ENCODE measurements at regions not wholly inside any gene's neighbourhood (a gene's known extent, or its start where the extent isn't known, plus 50 kb on each side); places are given as distances from the start of the nearest gene placed in this dataset.
"Not testable (repeated sequence)": the region's sequence is repeated elsewhere in the genome, so short reads cannot be mapped to it uniquely, and the experiment has no call there.

DNA sequence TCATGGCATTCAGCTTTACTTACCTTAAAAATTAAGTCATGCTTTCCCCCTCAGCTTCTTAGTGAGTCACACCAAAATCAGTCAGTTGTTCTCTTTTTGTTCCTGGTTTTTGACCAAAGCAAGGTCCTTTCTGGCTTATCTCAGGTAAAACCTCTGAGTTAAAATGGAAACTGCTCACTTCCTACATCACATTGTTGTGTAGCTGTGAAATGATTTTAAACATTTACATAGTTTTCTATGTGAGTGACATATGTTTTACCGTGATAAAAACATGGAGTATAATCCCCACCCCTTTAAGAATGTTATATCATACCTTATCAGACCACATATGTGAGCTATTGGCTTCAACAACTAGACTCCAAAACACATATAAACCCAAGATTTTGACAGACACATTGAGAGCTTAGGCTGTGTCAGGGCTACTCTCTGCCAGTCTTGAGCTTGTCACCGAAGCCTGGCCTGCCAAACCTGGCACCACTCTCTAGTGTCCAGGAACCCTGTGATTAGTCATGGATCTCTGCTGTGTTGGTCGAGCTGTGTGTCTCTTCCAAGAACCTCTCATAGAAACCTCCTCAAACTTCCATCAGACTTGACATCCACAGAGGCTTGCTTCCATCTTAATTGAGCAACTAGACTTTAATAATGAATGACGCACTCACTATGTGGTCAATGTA lies 113.7 kb upstream of the FOXN2 start:
- no peaks in the 10 kb centered on the region for H3K27me3 ChIP-seq (ENCODE audit: control insufficient read depth, insufficient read depth, low read length)
- peaks cover 8% of the 10 kb centered on the region for H3K4me1 ChIP-seq (ENCODE audit: control insufficient read depth, insufficient read depth, low read length)
- no peak for DNase-seq (ENCODE audit: low read depth, low spot score)
- WGBS (ENCODE audit: insufficient coverage, insufficient read length), result no CpG with 5 or more reads among the region's 4 CpGs
- no peaks in the 10 kb centered on the region for H3K9me3 ChIP-seq (ENCODE audit: control insufficient read depth, insufficient read depth, low read length)
- H3K27ac ChIP-seq (ENCODE audit: low read length), result no peak overlapping the region
- H3K36me3 ChIP-seq (ENCODE audit: control insufficient read depth, insufficient read depth, low read length), result no peaks in the 10 kb centered on the region
- H3K4me3 ChIP-seq (ENCODE audit: low read length), result no peak overlapping the region

DNA sequence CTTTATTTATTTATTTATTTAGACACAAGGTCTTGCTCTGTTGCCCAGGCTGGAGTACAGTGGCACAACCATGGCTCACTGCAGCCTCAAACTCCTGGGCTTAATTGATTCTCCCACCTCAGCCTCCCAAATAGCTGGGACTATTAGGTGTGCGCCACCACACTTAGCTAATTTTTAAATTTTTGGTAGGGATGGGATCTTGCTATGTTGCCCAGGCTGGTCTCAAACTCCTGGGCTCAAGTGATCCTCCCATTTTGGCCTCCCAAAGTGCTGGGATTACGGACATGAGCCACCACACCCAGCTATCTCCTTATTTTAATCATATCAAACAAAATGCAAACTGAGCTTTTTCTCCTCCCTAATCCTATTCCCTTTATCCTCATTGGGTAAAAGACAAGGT lies 113.0 kb upstream of the FOXN2 start:
- not testable (repeated sequence) for DNase-seq (ENCODE audit: low read depth, low spot score); H3K9me3 ChIP-seq (ENCODE audit: control insufficient read depth, insufficient read depth, low read length); H3K4me3 ChIP-seq (ENCODE audit: low read length); H3K4me1 ChIP-seq (ENCODE audit: control insufficient read depth, insufficient read depth, low read length); H3K27me3 ChIP-seq (ENCODE audit: control insufficient read depth, insufficient read depth, low read length); H3K36me3 ChIP-seq (ENCODE audit: control insufficient read depth, insufficient read depth, low read length); H3K27ac ChIP-seq (ENCODE audit: low read length)
- WGBS (ENCODE audit: insufficient coverage, insufficient read length), result no CpG with 5 or more reads among the region's 2 CpGs

- H3K27me3 ChIP-seq (ENCODE audit: control insufficient read depth, insufficient read depth, low read length), result no peaks in the 10 kb centered on the region
- no peaks in the 10 kb centered on the region for H3K9me3 ChIP-seq (ENCODE audit: control insufficient read depth, insufficient read depth, low read length)
- no CpG with 5 or more reads among the region's 5 CpGs for WGBS (ENCODE audit: insufficient coverage, insufficient read length)
- no peak overlapping the region for H3K4me3 ChIP-seq (ENCODE audit: low read length)
- peaks cover 7% of the 10 kb centered on the region for H3K4me1 ChIP-seq (ENCODE audit: control insufficient read depth, insufficient read depth, low read length)
- no peak overlapping the region for H3K27ac ChIP-seq (ENCODE audit: low read length)
- no peak for DNase-seq (ENCODE audit: low read depth, low spot score)
- no peaks in the 10 kb centered on the region for H3K36me3 ChIP-seq (ENCODE audit: control insufficient read depth, insufficient read depth, low read length)
These were observed 111.4 kb upstream of the FOXN2 start for GRCh38 chr2:48202863-48203642.

DNA sequence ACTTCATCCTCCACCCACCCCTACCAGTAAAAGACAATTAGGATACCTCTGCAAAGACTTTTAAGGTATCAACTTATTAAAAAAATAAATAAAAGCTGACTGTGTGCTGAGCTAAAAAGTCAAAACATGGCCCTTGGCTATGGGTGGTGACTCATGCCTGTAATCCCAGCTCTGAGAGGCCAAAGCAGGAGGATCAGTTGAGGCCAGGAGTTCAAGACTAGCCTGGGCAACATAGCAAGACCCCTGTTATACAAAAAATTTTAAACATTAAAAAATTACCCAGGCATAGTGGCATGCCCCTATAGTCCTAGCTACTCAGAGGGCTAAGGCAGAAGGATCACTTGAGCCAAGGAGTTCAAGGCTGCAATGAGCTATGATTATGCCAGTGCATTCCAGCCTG lies 110.8 kb upstream of the FOXN2 start:
- H3K27me3 ChIP-seq (ENCODE audit: control insufficient read depth, insufficient read depth, low read length), result no peaks in the 10 kb centered on the region
- H3K4me3 ChIP-seq (ENCODE audit: low read length), result no peak overlapping the region
- H3K27ac ChIP-seq (ENCODE audit: low read length), result no peak overlapping the region
- H3K9me3 ChIP-seq (ENCODE audit: control insufficient read depth, insufficient read depth, low read length), result no peaks in the 10 kb centered on the region
- peaks cover 8% of the 10 kb centered on the region for H3K4me1 ChIP-seq (ENCODE audit: control insufficient read depth, insufficient read depth, low read length)
- no peaks in the 10 kb centered on the region for H3K36me3 ChIP-seq (ENCODE audit: control insufficient read depth, insufficient read depth, low read length)
- DNase-seq (ENCODE audit: low read depth, low spot score), result no peak

GRCh38 chr2:48204750-48205136 lies 109.7 kb upstream of the FOXN2 start:
- Histone ChIP-seq H3K27ac (ENCODE audit: low read length) (no peak overlapping the region), H3K4me1 (ENCODE audit: control insufficient read depth, insufficient read depth, low read length) (peaks cover 7% of the 10 kb centered on the region), H3K9me3 (ENCODE audit: control insufficient read depth, insufficient read depth, low read length) (no peaks in the 10 kb centered on the region), H3K27me3 (ENCODE audit: control insufficient read depth, insufficient read depth, low read length) (no peaks in the 10 kb centered on the region), H3K4me3 (ENCODE audit: low read length) (no peak overlapping the region), H3K36me3 (ENCODE audit: control insufficient read depth, insufficient read depth, low read length) (no peaks in the 10 kb centered on the region)
- no peak for DNase-seq (ENCODE audit: low read depth, low spot score)
- no CpG with 5 or more reads among the region's 2 CpGs for WGBS (ENCODE audit: insufficient coverage, insufficient read length)

DNA sequence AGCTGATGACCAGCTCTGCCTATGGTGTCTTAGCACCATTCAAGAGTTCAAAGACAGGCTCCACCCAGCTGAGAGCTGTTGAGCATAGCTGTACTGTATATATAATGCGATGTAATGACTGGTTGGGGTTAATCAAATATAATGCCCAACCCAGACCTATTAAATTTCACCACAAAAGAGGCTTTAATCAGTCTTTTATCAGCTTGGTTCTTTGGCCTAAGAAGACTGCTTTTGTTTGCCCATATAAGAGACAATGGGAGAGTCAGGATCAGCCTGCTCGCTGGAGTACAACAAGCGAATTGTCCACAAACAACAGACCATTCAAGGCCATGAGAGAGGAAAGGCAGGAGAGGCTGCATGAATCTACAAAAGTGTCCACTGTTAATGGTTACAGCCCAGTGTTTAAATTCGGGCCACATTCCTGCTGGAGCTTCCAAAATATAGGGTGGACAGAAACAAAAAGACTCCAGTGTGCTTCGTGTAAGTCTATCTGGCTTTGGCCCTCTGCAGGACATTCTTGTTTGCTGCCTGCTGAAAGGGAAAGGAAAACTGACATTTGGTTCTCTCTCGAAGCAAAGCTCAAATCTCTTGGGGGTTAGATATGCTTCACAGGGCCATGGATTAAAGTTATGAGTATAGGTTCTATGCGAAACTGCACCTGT lies 109.2 kb upstream of the FOXN2 start:
- no peak overlapping the region for H3K4me3 ChIP-seq (ENCODE audit: low read length)
- DNase-seq (ENCODE audit: low read depth, low spot score), result no peak
- no peaks in the 10 kb centered on the region for H3K9me3 ChIP-seq (ENCODE audit: control insufficient read depth, insufficient read depth, low read length)
- no peaks in the 10 kb centered on the region for H3K27me3 ChIP-seq (ENCODE audit: control insufficient read depth, insufficient read depth, low read length)
- no peak overlapping the region for H3K27ac ChIP-seq (ENCODE audit: low read length)
- WGBS (ENCODE audit: insufficient coverage, insufficient read length), result no CpG with 5 or more reads among the region's 7 CpGs
- H3K4me1 ChIP-seq (ENCODE audit: control insufficient read depth, insufficient read depth, low read length), result peaks cover 7% of the 10 kb centered on the region
- H3K36me3 ChIP-seq (ENCODE audit: control insufficient read depth, insufficient read depth, low read length), result no peaks in the 10 kb centered on the region

- no CpG with 5 or more reads among the region's 13 CpGs for WGBS (ENCODE audit: insufficient coverage, insufficient read length)
- H3K4me3 ChIP-seq (ENCODE audit: low read length); H3K36me3 ChIP-seq (ENCODE audit: control insufficient read depth, insufficient read depth, low read length); H3K27ac ChIP-seq (ENCODE audit: low read length); H3K9me3 ChIP-seq (ENCODE audit: control insufficient read depth, insufficient read depth, low read length); H3K27me3 ChIP-seq (ENCODE audit: control insufficient read depth, insufficient read depth, low read length); DNase-seq (ENCODE audit: low read depth, low spot score); H3K4me1 ChIP-seq (ENCODE audit: control insufficient read depth, insufficient read depth, low read length): not testable (repeated sequence)
These were observed 108.3 kb upstream of the FOXN2 start for GRCh38 chr2:48206056-48206656.

- H3K4me3 ChIP-seq (ENCODE audit: low read length), result no peak overlapping the region
- H3K4me1 ChIP-seq (ENCODE audit: control insufficient read depth, insufficient read depth, low read length), result peaks cover 6% of the 10 kb centered on the region; the same call in 1 of the 2 replicates
- H3K27ac ChIP-seq (ENCODE audit: low read length), result no peak overlapping the region
- H3K27me3 ChIP-seq (ENCODE audit: control insufficient read depth, insufficient read depth, low read length), result no peaks in the 10 kb centered on the region
- no CpG with 5 or more reads among the region's 5 CpGs for WGBS (ENCODE audit: insufficient coverage, insufficient read length)
- no peaks in the 10 kb centered on the region for H3K9me3 ChIP-seq (ENCODE audit: control insufficient read depth, insufficient read depth, low read length)
- DNase-seq (ENCODE audit: low read depth, low spot score), result no peak
- no peaks in the 10 kb centered on the region for H3K36me3 ChIP-seq (ENCODE audit: control insufficient read depth, insufficient read depth, low read length)
These were observed 107.3 kb upstream of the FOXN2 start for GRCh38 chr2:48207201-48207641.

GRCh38 chr2:48207851-48208250 lies 106.6 kb upstream of the FOXN2 start:
- no peak for DNase-seq (ENCODE audit: low read depth, low spot score)
- no peak overlapping the region for H3K4me3 ChIP-seq (ENCODE audit: low read length)
- H3K4me1 ChIP-seq (ENCODE audit: control insufficient read depth, insufficient read depth, low read length), result peaks cover 6% of the 10 kb centered on the region; the same call in 1 of the 2 replicates
- H3K27me3 ChIP-seq (ENCODE audit: control insufficient read depth, insufficient read depth, low read length), result no peaks in the 10 kb centered on the region
- H3K27ac ChIP-seq (ENCODE audit: low read length), result no peak overlapping the region
- H3K9me3 ChIP-seq (ENCODE audit: control insufficient read depth, insufficient read depth, low read length), result no peaks in the 10 kb centered on the region
- H3K36me3 ChIP-seq (ENCODE audit: control insufficient read depth, insufficient read depth, low read length), result no peaks in the 10 kb centered on the region
- WGBS (ENCODE audit: insufficient coverage, insufficient read length), result no CpG with 5 or more reads among the region's 3 CpGs

DNA sequence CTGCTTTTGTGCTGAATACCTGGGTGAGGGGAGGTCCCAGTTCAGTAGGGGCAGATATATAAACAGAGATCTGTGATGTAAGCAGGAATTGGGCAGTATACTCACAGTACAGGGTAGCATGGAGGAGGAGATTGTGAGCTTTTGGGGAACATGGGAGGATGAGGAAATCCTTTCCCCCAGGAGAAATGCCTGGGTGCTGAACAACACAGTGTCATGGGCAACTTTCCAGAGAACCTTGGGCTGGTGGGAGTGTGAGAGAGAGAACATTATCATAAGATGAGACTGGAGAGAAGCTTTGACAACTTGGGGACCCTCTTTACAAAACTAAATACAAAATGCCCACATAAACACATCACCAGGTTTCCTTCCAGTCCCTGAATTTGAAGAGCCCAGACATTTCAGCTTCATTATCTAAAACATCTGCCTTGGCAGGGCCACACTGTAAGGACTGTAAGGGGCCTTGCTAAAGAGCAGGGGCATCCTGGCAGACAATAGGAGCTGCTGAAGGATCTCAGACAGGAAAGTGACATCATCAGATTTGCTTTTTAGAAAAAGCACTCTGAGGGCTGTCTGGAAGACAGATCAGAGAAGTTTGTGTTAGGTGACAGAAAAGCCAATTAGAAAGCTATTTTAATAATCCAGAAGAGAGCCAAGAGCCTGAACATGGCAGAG lies 105.1 kb upstream of the FOXN2 start:
- no peaks in the 10 kb centered on the region for H3K27me3 ChIP-seq (ENCODE audit: control insufficient read depth, insufficient read depth, low read length)
- no peaks in the 10 kb centered on the region for H3K36me3 ChIP-seq (ENCODE audit: control insufficient read depth, insufficient read depth, low read length)
- DNase-seq (ENCODE audit: low read depth, low spot score), result no peak
- no peak overlapping the region for H3K27ac ChIP-seq (ENCODE audit: low read length)
- H3K4me3 ChIP-seq (ENCODE audit: low read length), result no peak overlapping the region
- peaks cover 6% of the 10 kb centered on the region; the same call in 1 of the 2 replicates for H3K4me1 ChIP-seq (ENCODE audit: control insufficient read depth, insufficient read depth, low read length)
- H3K9me3 ChIP-seq (ENCODE audit: control insufficient read depth, insufficient read depth, low read length), result no peaks in the 10 kb centered on the region

Data from iPS DF 6.9 (cell line).